LNCAP (cell line): ENCODE measurements at regions not wholly inside any gene's neighbourhood (a gene's known extent, or its start where the extent isn't known, plus 50 kb on each side); places are given as distances from the start of the nearest gene placed in this dataset.

Experiments used
- TF ChIP-seq, protein P1 (sequence below): fragments of 450-650 bp; IDR thresholded peaks from 2 replicates; pipeline ENCODE4 v1.5.1; 2017; ENCODE audit warnings: mild to moderate bottlenecking

DNA sequence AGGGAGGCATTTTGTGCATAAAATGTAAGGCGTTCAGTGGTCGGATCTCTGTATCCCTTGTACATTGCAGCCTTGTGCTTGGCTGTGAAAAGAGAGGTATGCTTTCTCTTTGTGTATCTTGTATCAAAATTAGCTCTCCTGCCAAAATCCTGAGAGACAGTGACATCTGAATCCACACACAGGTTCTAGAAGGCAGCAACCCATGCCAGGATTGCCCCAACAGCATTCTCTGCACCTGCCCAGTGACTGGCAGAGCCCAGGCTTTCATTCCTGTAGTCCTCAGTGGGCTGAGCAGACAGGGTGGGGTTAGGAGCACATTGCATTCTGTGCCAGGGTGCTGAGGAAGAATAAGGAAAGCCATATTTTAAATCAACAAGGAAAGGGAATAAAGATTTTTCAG lies 740.3 kb upstream of the RAB6C start:
- TF ChIP-seq, protein P1, sequence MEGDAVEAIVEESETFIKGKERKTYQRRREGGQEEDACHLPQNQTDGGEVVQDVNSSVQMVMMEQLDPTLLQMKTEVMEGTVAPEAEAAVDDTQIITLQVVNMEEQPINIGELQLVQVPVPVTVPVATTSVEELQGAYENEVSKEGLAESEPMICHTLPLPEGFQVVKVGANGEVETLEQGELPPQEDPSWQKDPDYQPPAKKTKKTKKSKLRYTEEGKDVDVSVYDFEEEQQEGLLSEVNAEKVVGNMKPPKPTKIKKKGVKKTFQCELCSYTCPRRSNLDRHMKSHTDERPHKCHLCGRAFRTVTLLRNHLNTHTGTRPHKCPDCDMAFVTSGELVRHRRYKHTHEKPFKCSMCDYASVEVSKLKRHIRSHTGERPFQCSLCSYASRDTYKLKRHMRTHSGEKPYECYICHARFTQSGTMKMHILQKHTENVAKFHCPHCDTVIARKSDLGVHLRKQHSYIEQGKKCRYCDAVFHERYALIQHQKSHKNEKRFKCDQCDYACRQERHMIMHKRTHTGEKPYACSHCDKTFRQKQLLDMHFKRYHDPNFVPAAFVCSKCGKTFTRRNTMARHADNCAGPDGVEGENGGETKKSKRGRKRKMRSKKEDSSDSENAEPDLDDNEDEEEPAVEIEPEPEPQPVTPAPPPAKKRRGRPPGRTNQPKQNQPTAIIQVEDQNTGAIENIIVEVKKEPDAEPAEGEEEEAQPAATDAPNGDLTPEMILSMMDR = no peak

DNA sequence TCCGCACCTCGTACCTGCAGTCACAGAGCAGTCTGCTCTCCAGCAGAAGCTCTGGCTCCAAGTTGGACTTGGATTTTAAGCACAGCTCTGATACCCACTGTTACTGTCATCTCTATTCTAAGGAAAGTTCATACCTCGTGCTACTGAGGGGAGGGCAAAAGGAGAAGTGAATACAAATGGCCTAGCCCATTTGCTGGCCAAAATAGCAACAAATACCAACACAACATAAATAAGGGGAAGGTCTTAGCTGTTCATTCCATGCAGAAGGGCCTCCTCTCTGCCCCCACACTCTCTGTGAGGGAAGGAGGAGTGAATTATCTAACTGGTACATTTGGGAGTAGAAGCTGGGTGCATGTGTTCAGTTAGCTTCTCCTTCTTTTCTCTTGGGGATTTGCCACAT lies 739.4 kb upstream of the RAB6C start:
- TF ChIP-seq, protein P1 = no peak

DNA sequence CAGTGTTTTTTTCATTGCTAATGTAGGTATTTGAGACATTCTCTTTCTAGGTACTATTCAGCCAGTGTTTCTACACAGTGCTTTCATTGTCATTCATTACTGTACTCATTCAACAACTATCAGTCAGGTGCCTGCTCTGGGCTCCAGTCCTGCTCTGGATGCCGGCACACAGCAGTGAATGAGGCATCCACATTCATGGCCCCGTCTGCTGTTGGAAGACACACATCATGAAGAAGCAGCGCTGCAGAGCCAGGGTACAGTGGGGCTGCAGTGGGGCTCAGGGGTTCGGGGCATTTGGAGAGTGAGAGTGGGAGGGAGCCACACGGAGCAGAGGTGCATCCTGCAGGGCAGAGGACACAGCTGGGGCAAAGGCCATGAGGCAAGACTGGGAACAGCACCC lies 737.2 kb upstream of the RAB6C start:
- TF ChIP-seq, protein P1 = no peak

DNA sequence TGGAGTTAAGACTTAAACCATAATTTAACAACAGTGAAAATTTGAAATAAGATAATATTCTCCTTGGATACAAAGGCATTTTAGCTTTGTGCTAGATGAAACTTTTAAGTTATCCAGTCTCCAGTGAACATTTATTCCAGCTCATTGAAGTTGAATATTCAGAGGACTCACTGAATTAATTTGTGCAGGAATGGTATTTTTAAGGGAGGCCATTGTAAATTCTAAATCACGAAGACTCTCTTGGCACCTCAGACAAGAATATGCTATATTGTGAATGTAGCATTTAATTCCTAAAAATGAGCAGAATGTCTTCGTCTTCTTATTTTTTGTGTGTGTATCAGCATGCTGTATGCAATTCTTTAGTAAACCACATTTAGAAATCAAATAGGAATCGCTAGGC lies 731.7 kb upstream of the RAB6C start:
- TF ChIP-seq, protein P1 = no peak

DNA sequence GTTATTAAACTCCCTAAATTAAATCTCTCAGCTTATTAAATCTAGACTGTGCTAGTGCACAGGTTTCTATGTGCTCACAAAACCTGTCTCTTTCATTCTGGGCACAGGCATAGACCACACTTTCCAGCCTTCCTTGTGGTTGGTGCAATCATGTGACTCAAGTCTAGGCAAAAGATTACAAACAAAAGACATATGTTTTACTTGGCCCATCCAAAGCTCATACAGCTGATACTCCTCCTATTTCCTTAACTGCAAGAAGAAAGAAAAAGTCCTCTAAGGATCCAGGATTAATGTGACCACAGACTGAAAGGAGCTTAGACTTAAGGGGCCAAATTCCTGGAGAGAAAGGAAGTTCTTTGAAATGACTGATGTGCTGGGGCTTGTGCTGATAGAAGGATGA lies 731.3 kb upstream of the RAB6C start:
- TF ChIP-seq, protein P1 = no peak

DNA sequence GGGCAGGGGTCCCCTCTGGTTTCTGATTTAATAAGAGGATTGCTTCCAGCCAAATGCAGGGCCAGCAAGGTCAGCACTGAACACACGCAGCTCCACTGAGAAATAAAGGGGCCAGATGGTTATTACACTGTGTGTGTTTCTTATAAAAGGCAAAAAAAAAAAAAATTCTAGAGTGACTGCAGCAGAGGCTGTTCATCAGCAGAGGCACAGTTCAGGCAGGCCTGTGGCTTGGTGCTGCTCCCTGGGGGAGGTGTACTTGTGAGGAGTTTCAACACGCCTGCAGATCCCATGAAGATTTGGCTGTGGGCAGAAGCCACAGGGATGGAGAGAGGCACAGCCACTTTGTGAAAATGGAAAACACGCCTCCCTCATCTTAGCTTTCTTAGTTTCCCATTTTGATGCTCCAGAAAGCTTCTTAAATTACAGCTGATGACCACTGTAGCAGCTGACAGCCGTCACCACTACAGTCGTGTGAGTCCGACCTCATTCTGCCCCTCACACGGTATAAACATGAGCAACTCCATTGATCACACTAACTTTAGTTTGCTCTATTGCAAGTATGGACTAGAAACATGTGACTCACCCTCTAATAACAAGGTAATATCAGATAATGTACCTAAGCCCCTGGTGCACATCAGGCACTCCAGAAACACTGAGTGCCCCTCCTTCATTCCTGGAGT lies 726.5 kb upstream of the RAB6C start:
- TF ChIP-seq, protein P1 = no peak

DNA sequence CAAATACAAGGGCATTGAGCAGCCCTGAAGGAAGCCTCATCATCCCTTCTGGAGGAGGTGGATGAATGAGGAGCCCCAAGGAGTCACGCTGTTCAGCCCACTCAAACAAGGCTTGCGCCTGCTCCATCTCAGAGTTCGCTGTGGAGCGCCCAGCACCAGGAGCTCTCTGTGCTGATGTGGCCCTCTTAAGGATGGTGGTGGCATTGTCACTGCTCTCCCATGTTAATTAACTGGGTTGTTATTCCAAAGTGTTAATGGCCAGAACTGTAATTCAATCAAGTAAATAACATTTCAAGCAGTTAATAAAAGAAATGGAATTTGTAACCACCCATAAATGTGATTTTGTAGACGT lies 726.0 kb upstream of the RAB6C start:
- TF ChIP-seq, protein P1 = peak; percentile 67

DNA sequence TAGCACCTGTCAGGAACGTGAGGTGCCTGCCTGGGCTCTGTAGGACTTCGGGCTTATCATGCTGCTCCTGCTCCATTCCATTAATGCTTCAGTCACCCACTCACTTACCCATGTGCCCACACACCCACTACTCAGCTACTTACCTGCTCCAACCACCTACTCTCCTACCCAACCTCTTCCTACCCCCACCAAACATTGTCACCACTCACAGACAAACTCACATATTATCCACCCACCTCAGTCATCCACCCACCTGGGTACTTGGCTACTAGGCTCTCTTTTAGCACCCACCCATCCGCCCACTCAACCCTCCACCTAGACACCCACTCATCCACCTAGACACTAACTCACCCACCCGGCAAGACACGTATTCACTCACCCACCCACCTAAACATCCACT lies 724.7 kb upstream of the RAB6C start:
- TF ChIP-seq, protein P1 = no peak
